K562 (cell line): ENCODE measurements at regions not wholly inside any gene's neighbourhood (a gene's known extent, or its start where the extent isn't known, plus 50 kb on each side); places are given as distances from the start of the nearest gene placed in this dataset.

Experiments
- ATAC-seq: fragments of 200-7000 bp; cut with Tn5 transposase; 3 replicates; pipeline ENCODE4 v1.9.1; 2020; ENCODE audit warnings: moderate library complexity
- BruUV-seq: library from RNA; stranded (reverse); fragments of 400-500 nt; replicated peaks from 2 replicates; lab custom pipeline; 2021; lab: Mats Ljungman, UMichigan
- CTCF ChIA-PET: fragments of 300-600 bp; formaldehyde crosslinking; extraction: SDS; loops from one replicate; lab custom pipeline; 2021; ENCODE audit warnings: low intra/inter-chr PET ratio; lab: Yijun Ruan, JAX
- POLR2A ChIA-PET: fragments of 300-600, 350-650 bp; sonication (Branson Sonifier 250); formaldehyde crosslinking; extraction: SDS; loops from one replicate; lab custom pipeline; 2021; ENCODE audit warnings: antibody characterized with exemption, inconsistent platforms; lab: Yijun Ruan, JAX
- DNase-seq, 4 experiments: peaks; one replicate each; pipeline versions ENCODE4 v3.0.0 to v3.0.0-alpha.2; 2011 to 2018; ENCODE audit warnings: low spot score in 3 of 4, mixed read lengths in 3 of 4; ENCODE audit errors: extremely low read depth in 1 of 4
- FAIRE-seq: peaks from 2 replicates; lab custom pipeline; 2011; peaks lifted over from hg19 to GRCh38; lab: Jason Lieb, UNC
- H2AFZ ChIP-seq: 2 replicates; pipeline ENCODE4 v1.6.0; 2011; ENCODE audit warnings: low read depth, low read length, control low read depth, inconsistent platforms
- H3K27ac ChIP-seq: fragments of 200-600 bp; 3 replicates; pipeline ENCODE4 v1.8.0; 2011; ENCODE audit warnings: low read depth, mild to moderate bottlenecking, control low read depth, inconsistent platforms, low read length, moderate library complexity, mixed read lengths; ENCODE audit errors: extremely low read depth
- H3K27me3 ChIP-seq, 2 experiments: fragments of 300-600 bp in 1 of 2; 2 replicates in 1 of 2; 3 replicates in 1 of 2; pipeline versions ENCODE4 v1.6.0 to v1.8.0; 2011; ENCODE audit warnings: inconsistent platforms in 2 of 2, low read length in 2 of 2, mild to moderate bottlenecking in 1 of 2, mixed read lengths in 1 of 2, moderate library complexity in 1 of 2; ENCODE audit not compliant: control insufficient read depth in 2 of 2, insufficient read depth in 2 of 2
- H3K36me3 ChIP-seq: fragments of 300-600 bp; 3 replicates; pipeline ENCODE4 v1.8.0; 2011; ENCODE audit warnings: mild to moderate bottlenecking, low read length, inconsistent platforms; ENCODE audit not compliant: control insufficient read depth, insufficient read depth
- H3K4me1 ChIP-seq, 2 experiments: fragments of 200-600 bp in 1 of 2; replicated peaks in 1 of 2; 2 replicates in 1 of 2; 3 replicates in 1 of 2; pipeline versions ENCODE4 v1.5.1 to v1.8.0; 2011; ENCODE audit warnings: inconsistent platforms in 2 of 2, low read length in 2 of 2, mild to moderate bottlenecking in 1 of 2, mixed read lengths in 1 of 2, moderate library complexity in 1 of 2; ENCODE audit not compliant: control insufficient read depth in 2 of 2, insufficient read depth in 2 of 2
- H3K4me2 ChIP-seq: 2 replicates; pipeline ENCODE4 v1.6.1; 2011; ENCODE audit warnings: low read length, control low read depth, inconsistent platforms, mixed read lengths; ENCODE audit not compliant: insufficient read depth
- H3K4me3 ChIP-seq: fragments of 200-600 bp; sonication (generic), shearing (Covaris generic); 2 replicates; pipeline ENCODE4 v1.5.1; 2016; ENCODE audit warnings: control low read depth, inconsistent platforms
- H3K79me2 ChIP-seq: fragments of 200-600 bp; 3 replicates; pipeline ENCODE4 v1.8.0; 2011; ENCODE audit warnings: low read length, inconsistent platforms; ENCODE audit not compliant: control insufficient read depth, insufficient read depth
- H3K9ac ChIP-seq, 2 experiments: 2 replicates each; pipeline versions ENCODE4 v1.6.0 to v1.6.1; 2011; ENCODE audit warnings: low read depth in 2 of 2, low read length in 2 of 2, control low read depth in 1 of 2, inconsistent platforms in 1 of 2, mild to moderate bottlenecking in 1 of 2, mixed read lengths in 1 of 2; ENCODE audit not compliant: insufficient read depth in 1 of 2
- H3K9me1 ChIP-seq: one replicate; pipeline ENCODE4 v1.6.0; 2011; ENCODE audit warnings: inconsistent platforms, mild to moderate bottlenecking, low read length, moderate library complexity; ENCODE audit not compliant: control insufficient read depth, insufficient read depth
- H3K9me3 ChIP-seq: replicated peaks from 2 replicates; pipeline ENCODE4 v1.5.1; 2011; ENCODE audit warnings: low read depth, low read length, inconsistent platforms; ENCODE audit not compliant: control insufficient read depth, insufficient read depth
- H4K20me1 ChIP-seq: replicated peaks from 2 replicates; pipeline ENCODE4 v1.6.1; 2011; ENCODE audit warnings: low read length, inconsistent platforms, mixed read lengths; ENCODE audit not compliant: control insufficient read depth, insufficient read depth
- ATF1 ChIP-seq, 2 experiments: fragments of 450-650 bp in 1 of 2; IDR thresholded peaks; 2 replicates each; pipeline ENCODE4 v1.6.1; 2016; ENCODE audit warnings: missing compliant biosample characterization in 1 of 2, missing genetic modification characterization in 1 of 2
- CEBPB ChIP-seq: fragments of 450-650 bp; IDR thresholded peaks from 2 replicates; pipeline ENCODE4 v1.6.1; 2016; ENCODE audit warnings: missing genetic modification characterization, missing compliant biosample characterization
- CXXC5 ChIP-seq: fragments of 250-450 bp; sonication (Bioruptor Pico); IDR thresholded peaks from 2 replicates; pipeline ENCODE4 v1.8.0; 2022; ENCODE audit warnings: inconsistent platforms, mild to moderate bottlenecking, moderate library complexity
- NCOA1 ChIP-seq: fragments of 450-650 bp; IDR thresholded peaks from 2 replicates; pipeline ENCODE4 v1.6.1; 2016; ENCODE audit warnings: low read depth
- NCOA2 ChIP-seq, 2 experiments: fragments of 450-650 bp; IDR thresholded peaks; 2 replicates each; pipeline ENCODE4 v1.6.1; 2018; ENCODE audit warnings: mild to moderate bottlenecking in 2 of 2, moderate library complexity in 1 of 2; ENCODE audit not compliant: partially characterized antibody in 2 of 2
- PPARD ChIP-seq: fragments of 250-450 bp; sonication (Bioruptor Pico); IDR thresholded peaks from 2 replicates; pipeline ENCODE4 v1.8.0; 2022; ENCODE audit warnings: inconsistent platforms, mild to moderate bottlenecking, moderate library complexity
- SAP30 ChIP-seq: fragments of 200-600 bp; sonication (generic); IDR thresholded peaks from 2 replicates; pipeline ENCODE4 v1.6.1; 2012; ENCODE audit warnings: borderline replicate concordance, low read depth, mild to moderate bottlenecking, moderate library complexity, low read length, control low read depth, inconsistent platforms; ENCODE audit not compliant: insufficient read depth, poor library complexity, severe bottlenecking
- TAL1 ChIP-seq: fragments of 450-650 bp; IDR thresholded peaks from 2 replicates; pipeline ENCODE4 v1.6.1; 2016; ENCODE audit warnings: mild to moderate bottlenecking
- TOE1 ChIP-seq, 2 experiments: fragments of 450-650 bp in 1 of 2; sonication (generic) in 1 of 2; formaldehyde crosslinking in 1 of 2; IDR thresholded peaks; 2 replicates each; pipeline versions ENCODE4 v1.7.1 to v1.8.0; 2016 to 2022; ENCODE audit warnings: borderline replicate concordance in 2 of 2, mild to moderate bottlenecking in 2 of 2, antibody characterized with exemption in 1 of 2, inconsistent platforms in 1 of 2, low read depth in 1 of 2, missing genetic modification reagents in 1 of 2, moderate library complexity in 1 of 2
- VEZF1 ChIP-seq: fragments of 200-800 bp; sonication (Bioruptor generic); IDR thresholded peaks from 2 replicates; pipeline ENCODE4 v1.6.1; 2017; ENCODE audit warnings: missing genetic modification characterization, missing compliant biosample characterization
- ZFPM2 ChIP-seq: fragments of 250-450 bp; sonication (Bioruptor Pico); IDR thresholded peaks from 2 replicates; pipeline ENCODE4 v1.5.1; 2022; ENCODE audit warnings: mild to moderate bottlenecking
- ZKSCAN1 ChIP-seq: fragments of 150-350 bp; IDR thresholded peaks from 2 replicates; pipeline ENCODE4 v1.6.1; 2016; ENCODE audit warnings: low read depth, low read length
- ZNF561 ChIP-seq: fragments of 450-650 bp; formaldehyde crosslinking; conservative IDR thresholded peaks from 2 replicates; pipeline ENCODE4 v1.4.0; 2020; ENCODE audit warnings: mild to moderate bottlenecking, moderate library complexity
- ZNF57 ChIP-seq: fragments of 450-650 bp; formaldehyde crosslinking; IDR thresholded peaks from 2 replicates; pipeline ENCODE4 v1.4.0; 2020; ENCODE audit warnings: mild to moderate bottlenecking, moderate library complexity
- ZNF584 ChIP-seq: fragments of 200-800 bp; sonication (Bioruptor generic); IDR thresholded peaks from 2 replicates; pipeline ENCODE4 v1.6.1; 2016; ENCODE audit warnings: low read depth, mild to moderate bottlenecking, missing genetic modification characterization, missing compliant biosample characterization
- WGBS: fragments of 100-300 bp; shearing (Covaris generic); methylation state at CpG from one replicate; pipeline ENCODE4 v1.1.6; 2016; ENCODE audit warnings: low coverage, mixed read lengths; ENCODE audit not compliant: insufficient coverage; ENCODE audit errors: missing lambda C conversion rate; 5-methylcytosine and 5-hydroxymethylcytosine counted together
- in situ Hi-C: fragments of 300-500 bp; cut with MboI; formaldehyde crosslinking; loops from 4 replicates; pipeline ENCODE4 v1.15.0; 2018; ENCODE audit warnings: inconsistent platforms, mixed read lengths
- intact Hi-C: fragments of 100-400 bp; cut with micrococcal nuclease; formaldehyde crosslinking; loops from 2 replicates; pipeline ENCODE4 v1.14.2; 2022
- TF ChIP-seq, protein P1 (sequence below): sonication (generic); formaldehyde crosslinking; IDR thresholded peaks from 2 replicates; pipeline ENCODE4 v1.8.1; 2022; ENCODE audit warnings: missing genetic modification reagents
- TF ChIP-seq, protein P2 (sequence below): fragments of 450-650 bp; IDR thresholded peaks from 2 replicates; pipeline ENCODE4 v1.6.1; 2018; ENCODE audit warnings: mild to moderate bottlenecking, low read depth; ENCODE audit not compliant: partially characterized antibody
- TF ChIP-seq, protein P3 (sequence below), 2 experiments: fragments of 450-650 bp; conservative IDR thresholded peaks; 2 replicates each; pipeline ENCODE4 v1.6.1; 2017; ENCODE audit warnings: mild to moderate bottlenecking in 2 of 2, moderate library complexity in 2 of 2

GRCh38 chr13:53357582-53357981, 329.0 kb downstream of the OLFM4 start:
- no TSS peak for BruUV-seq
- 0% methylated on average over 3 of the region's 3 CpGs for WGBS
- intact Hi-C loops = no loop called here
- Histone ChIP-seq H4K20me1 (no peaks in the 10 kb centered on the region), H3K4me3 (no peak overlapping the region), H3K4me1 (no peaks in the 10 kb centered on the region), H3K27ac (no peak overlapping the region), H3K9ac (no peak overlapping the region), H3K27me3 (no peaks in the 10 kb centered on the region), H3K79me2 (no peaks in the 10 kb centered on the region), H3K36me3 (no peaks in the 10 kb centered on the region), H3K9me3 (no peaks in the 10 kb centered on the region), H3K9me1 (no peaks in the 10 kb centered on the region), H3K4me2 (no peak overlapping the region), H2AFZ (no peak overlapping the region)
- in situ Hi-C loops = no loop called here
- FAIRE-seq (no peak), DNase-seq (no peak), ATAC-seq (no peak)
- ChIA-PET POLR2A (no interaction called here), CTCF (no interaction called here)
- no peak for TF ChIP-seq ZNF561 (CRISPR knock-in tag)
- TF ChIP-seq NCOA1 = no peak
- no peak for TF ChIP-seq CEBPB (tag)
- no peak for TF ChIP-seq ZKSCAN1
- TF ChIP-seq, protein P1, sequence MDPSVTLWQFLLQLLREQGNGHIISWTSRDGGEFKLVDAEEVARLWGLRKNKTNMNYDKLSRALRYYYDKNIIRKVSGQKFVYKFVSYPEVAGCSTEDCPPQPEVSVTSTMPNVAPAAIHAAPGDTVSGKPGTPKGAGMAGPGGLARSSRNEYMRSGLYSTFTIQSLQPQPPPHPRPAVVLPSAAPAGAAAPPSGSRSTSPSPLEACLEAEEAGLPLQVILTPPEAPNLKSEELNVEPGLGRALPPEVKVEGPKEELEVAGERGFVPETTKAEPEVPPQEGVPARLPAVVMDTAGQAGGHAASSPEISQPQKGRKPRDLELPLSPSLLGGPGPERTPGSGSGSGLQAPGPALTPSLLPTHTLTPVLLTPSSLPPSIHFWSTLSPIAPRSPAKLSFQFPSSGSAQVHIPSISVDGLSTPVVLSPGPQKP (CRISPR knock-in tag) = no peak
- TF ChIP-seq NCOA2 (IDR thresholded peaks at IDR 0.05; ENCODE audit: partially characterized antibody in 2 of 2) = no peak
- TF ChIP-seq, protein P2, sequence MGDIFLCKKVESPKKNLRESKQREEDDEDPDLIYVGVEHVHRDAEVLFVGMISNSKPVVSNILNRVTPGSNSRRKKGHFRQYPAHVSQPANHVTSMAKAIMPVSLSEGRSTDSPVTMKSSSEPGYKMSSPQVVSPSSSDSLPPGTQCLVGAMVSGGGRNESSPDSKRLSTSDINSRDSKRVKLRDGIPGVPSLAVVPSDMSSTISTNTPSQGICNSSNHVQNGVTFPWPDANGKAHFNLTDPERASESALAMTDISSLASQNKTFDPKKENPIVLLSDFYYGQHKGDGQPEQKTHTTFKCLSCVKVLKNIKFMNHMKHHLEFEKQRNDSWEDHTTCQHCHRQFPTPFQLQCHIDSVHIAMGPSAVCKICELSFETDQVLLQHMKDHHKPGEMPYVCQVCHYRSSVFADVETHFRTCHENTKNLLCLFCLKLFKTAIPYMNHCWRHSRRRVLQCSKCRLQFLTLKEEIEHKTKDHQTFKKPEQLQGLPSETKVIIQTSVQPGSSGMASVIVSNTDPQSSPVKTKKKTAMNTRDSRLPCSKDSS = no peak
- no peak for TF ChIP-seq ZNF57 (CRISPR knock-in tag)
- TF ChIP-seq VEZF1 = no peak
- TF ChIP-seq ZNF584 (CRISPR knock-in tag) = no peak
- TF ChIP-seq CXXC5 = no peak
- no peak for TF ChIP-seq TAL1
- TF ChIP-seq, protein P3, sequence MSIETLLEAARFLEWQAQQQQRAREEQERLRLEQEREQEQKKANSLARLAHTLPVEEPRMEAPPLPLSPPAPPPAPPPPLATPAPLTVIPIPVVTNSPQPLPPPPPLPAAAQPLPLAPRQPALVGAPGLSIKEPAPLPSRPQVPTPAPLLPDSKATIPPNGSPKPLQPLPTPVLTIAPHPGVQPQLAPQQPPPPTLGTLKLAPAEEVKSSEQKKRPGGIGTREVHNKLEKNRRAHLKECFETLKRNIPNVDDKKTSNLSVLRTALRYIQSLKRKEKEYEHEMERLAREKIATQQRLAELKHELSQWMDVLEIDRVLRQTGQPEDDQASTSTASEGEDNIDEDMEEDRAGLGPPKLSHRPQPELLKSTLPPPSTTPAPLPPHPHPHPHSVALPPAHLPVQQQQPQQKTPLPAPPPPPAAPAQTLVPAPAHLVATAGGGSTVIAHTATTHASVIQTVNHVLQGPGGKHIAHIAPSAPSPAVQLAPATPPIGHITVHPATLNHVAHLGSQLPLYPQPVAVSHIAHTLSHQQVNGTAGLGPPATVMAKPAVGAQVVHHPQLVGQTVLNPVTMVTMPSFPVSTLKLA (conservative IDR thresholded peaks at IDR 0.05) = no peak
- TF ChIP-seq ZFPM2 = no peak
- TF ChIP-seq TOE1 (IDR thresholded peaks at IDR 0.05; ENCODE audit: borderline replicate concordance) = no peak
- no peak for TF ChIP-seq TOE1 (CRISPR knock-in tag; IDR thresholded peaks at IDR 0.05; ENCODE audit: borderline replicate concordance, low read depth)
- no peak for TF ChIP-seq PPARD (CRISPR knock-in tag)
- no peak for TF ChIP-seq SAP30
- no peak for TF ChIP-seq ATF1 (CRISPR knock-in tag; IDR thresholded peaks at IDR 0.05)
- no peak for TF ChIP-seq ATF1 (tag; IDR thresholded peaks at IDR 0.05)
